KMS-11 (cell line): ENCODE measurements at regions not wholly inside any gene's neighbourhood (a gene's known extent, or its start where the extent isn't known, plus 50 kb on each side); places are given as distances from the start of the nearest gene placed in this dataset.

Experiments
- H2AFZ ChIP-seq: fragments of 200-600 bp; sonication (generic); 2 replicates; pipeline ENCODE4 v1.6.1; 2016; ENCODE audit warnings: antibody characterized with exemption, mixed run types, low read depth
- H3K27ac ChIP-seq: fragments of 200-600 bp; sonication (generic); 2 replicates; pipeline ENCODE4 v1.6.1; 2016; ENCODE audit warnings: mild to moderate bottlenecking, mixed run types
- H3K27me3 ChIP-seq: fragments of 200-600 bp; sonication (generic); 2 replicates; pipeline ENCODE4 v1.6.1; 2017; ENCODE audit warnings: mild to moderate bottlenecking, low read depth, mixed run types, moderate library complexity; ENCODE audit not compliant: insufficient read depth
- H3K36me3 ChIP-seq: fragments of 200-600 bp; sonication (generic); 2 replicates; pipeline ENCODE4 v1.6.1; 2017; ENCODE audit warnings: mild to moderate bottlenecking, mixed run types; ENCODE audit not compliant: insufficient read depth
- H3K4me1 ChIP-seq: fragments of 200-600 bp; sonication (generic); 2 replicates; pipeline ENCODE4 v1.6.1; 2016; ENCODE audit warnings: mild to moderate bottlenecking, low read depth, mixed run types; ENCODE audit not compliant: poor library complexity, severe bottlenecking
- H3K4me2 ChIP-seq: fragments of 200-600 bp; sonication (generic); 2 replicates; pipeline ENCODE4 v1.7.0; 2016; ENCODE audit warnings: mild to moderate bottlenecking, mixed run types
- H3K4me3 ChIP-seq: fragments of 200-600 bp; sonication (generic); IDR thresholded peaks from 2 replicates; pipeline ENCODE4 v1.6.1; 2017; ENCODE audit warnings: low read depth, low read length, mixed read lengths; ENCODE audit not compliant: insufficient read depth
- H3K79me2 ChIP-seq: fragments of 200-600 bp; sonication (generic); 2 replicates; pipeline ENCODE4 v1.6.1; 2016; ENCODE audit warnings: low read depth, mixed run types; ENCODE audit not compliant: insufficient read depth
- H3K9ac ChIP-seq: fragments of 200-600 bp; sonication (generic); 2 replicates; pipeline ENCODE4 v1.6.1; 2016; ENCODE audit warnings: mild to moderate bottlenecking, mixed run types
- H4K20me1 ChIP-seq: fragments of 200-600 bp; sonication (generic); 2 replicates; pipeline ENCODE4 v1.6.1; 2016; ENCODE audit warnings: mild to moderate bottlenecking, mixed run types; ENCODE audit not compliant: insufficient read depth
- CTCF ChIP-seq: fragments of 200-600 bp; sonication (generic); conservative IDR thresholded peaks from 2 replicates; pipeline ENCODE4 v1.6.1; 2017; ENCODE audit warnings: low read depth, mild to moderate bottlenecking, antibody characterized with exemption, low read length, moderate library complexity, mixed read lengths

GRCh38 chr5:156261275-156261939 is 65.6 kb upstream of the SGCD start:
- TF ChIP-seq CTCF, result no peak
- Histone ChIP-seq H4K20me1 (no peaks in the 10 kb centered on the region), H3K9ac (no peak overlapping the region), H3K4me1 (no peaks in the 10 kb centered on the region), H3K27ac (no peak overlapping the region), H3K36me3 (no peaks in the 10 kb centered on the region), H3K27me3 (no peaks in the 10 kb centered on the region), H2AFZ (no peak overlapping the region), H3K4me2 (no peak overlapping the region), H3K4me3 (no peak overlapping the region), H3K79me2 (no peaks in the 10 kb centered on the region)

- Histone ChIP-seq H3K4me3 (no peak overlapping the region), H2AFZ (no peak overlapping the region), H3K36me3 (no peaks in the 10 kb centered on the region), H3K4me1 (no peaks in the 10 kb centered on the region), H3K27me3 (no peaks in the 10 kb centered on the region), H3K9ac (no peak overlapping the region), H3K27ac (no peak overlapping the region), H3K4me2 (no peak overlapping the region), H4K20me1 (no peaks in the 10 kb centered on the region), H3K79me2 (no peaks in the 10 kb centered on the region)
- TF ChIP-seq CTCF, result no peak
Observed at GRCh38 chr5:156271569-156271968, 55.4 kb upstream of the SGCD start.

GRCh38 chr5:156272139-156272538 is 54.8 kb upstream of the SGCD start:
- H3K9ac ChIP-seq, result no peak overlapping the region
- no peak overlapping the region for H3K27ac ChIP-seq
- no peak overlapping the region for H2AFZ ChIP-seq
- no peaks in the 10 kb centered on the region for H3K4me1 ChIP-seq
- no peaks in the 10 kb centered on the region for H4K20me1 ChIP-seq
- H3K36me3 ChIP-seq, result no peaks in the 10 kb centered on the region
- no peaks in the 10 kb centered on the region for H3K79me2 ChIP-seq
- H3K27me3 ChIP-seq, result no peaks in the 10 kb centered on the region
- no peak overlapping the region for H3K4me3 ChIP-seq
- no peak for TF ChIP-seq CTCF
- no peak overlapping the region for H3K4me2 ChIP-seq

- Histone ChIP-seq H3K9ac (no peak overlapping the region), H3K4me2 (no peak overlapping the region), H2AFZ (no peak overlapping the region), H3K27me3 (no peaks in the 10 kb centered on the region), H3K4me3 (no peak overlapping the region), H3K27ac (no peak overlapping the region), H3K4me1 (no peaks in the 10 kb centered on the region), H3K79me2 (no peaks in the 10 kb centered on the region), H4K20me1 (no peaks in the 10 kb centered on the region), H3K36me3 (no peaks in the 10 kb centered on the region)
- no peak for TF ChIP-seq CTCF
Observed at GRCh38 chr5:156273325-156273724, 53.6 kb upstream of the SGCD start.
